K562 (cell line): ENCODE measurements at regions not wholly inside any gene's neighbourhood (a gene's known extent, or its start where the extent isn't known, plus 50 kb on each side); places are given as distances from the start of the nearest gene placed in this dataset.

Experiments
- ATAC-seq: fragments of 200-7000 bp; cut with Tn5 transposase; 3 replicates; pipeline ENCODE4 v1.9.1; 2020; ENCODE audit warnings: moderate library complexity
- BruUV-seq: library from RNA; stranded (reverse); fragments of 400-500 nt; replicated peaks from 2 replicates; lab custom pipeline; 2021; lab: Mats Ljungman, UMichigan
- CTCF ChIA-PET: fragments of 300-600 bp; formaldehyde crosslinking; extraction: SDS; loops from one replicate; lab custom pipeline; 2021; ENCODE audit warnings: low intra/inter-chr PET ratio; lab: Yijun Ruan, JAX
- POLR2A ChIA-PET: fragments of 300-600, 350-650 bp; sonication (Branson Sonifier 250); formaldehyde crosslinking; extraction: SDS; loops from one replicate; lab custom pipeline; 2021; ENCODE audit warnings: antibody characterized with exemption, inconsistent platforms; lab: Yijun Ruan, JAX
- DNase-seq, 4 experiments: peaks; one replicate each; pipeline versions ENCODE4 v3.0.0 to v3.0.0-alpha.2; 2011 to 2018; ENCODE audit warnings: low spot score in 3 of 4, mixed read lengths in 3 of 4; ENCODE audit errors: extremely low read depth in 1 of 4
- FAIRE-seq: peaks from 2 replicates; lab custom pipeline; 2011; peaks lifted over from hg19 to GRCh38; lab: Jason Lieb, UNC
- H2AFZ ChIP-seq: 2 replicates; pipeline ENCODE4 v1.6.0; 2011; ENCODE audit warnings: low read depth, low read length, control low read depth, inconsistent platforms
- H3K27ac ChIP-seq: fragments of 200-600 bp; 3 replicates; pipeline ENCODE4 v1.8.0; 2011; ENCODE audit warnings: low read depth, mild to moderate bottlenecking, control low read depth, inconsistent platforms, low read length, moderate library complexity, mixed read lengths; ENCODE audit errors: extremely low read depth
- H3K27me3 ChIP-seq, 2 experiments: fragments of 300-600 bp in 1 of 2; 2 replicates in 1 of 2; 3 replicates in 1 of 2; pipeline versions ENCODE4 v1.6.0 to v1.8.0; 2011; ENCODE audit warnings: inconsistent platforms in 2 of 2, low read length in 2 of 2, mild to moderate bottlenecking in 1 of 2, mixed read lengths in 1 of 2, moderate library complexity in 1 of 2; ENCODE audit not compliant: control insufficient read depth in 2 of 2, insufficient read depth in 2 of 2
- H3K36me3 ChIP-seq: fragments of 300-600 bp; 3 replicates; pipeline ENCODE4 v1.8.0; 2011; ENCODE audit warnings: mild to moderate bottlenecking, low read length, inconsistent platforms; ENCODE audit not compliant: control insufficient read depth, insufficient read depth
- H3K4me1 ChIP-seq, 2 experiments: fragments of 200-600 bp in 1 of 2; replicated peaks in 1 of 2; 2 replicates in 1 of 2; 3 replicates in 1 of 2; pipeline versions ENCODE4 v1.5.1 to v1.8.0; 2011; ENCODE audit warnings: inconsistent platforms in 2 of 2, low read length in 2 of 2, mild to moderate bottlenecking in 1 of 2, mixed read lengths in 1 of 2, moderate library complexity in 1 of 2; ENCODE audit not compliant: control insufficient read depth in 2 of 2, insufficient read depth in 2 of 2
- H3K4me2 ChIP-seq: 2 replicates; pipeline ENCODE4 v1.6.1; 2011; ENCODE audit warnings: low read length, control low read depth, inconsistent platforms, mixed read lengths; ENCODE audit not compliant: insufficient read depth
- H3K4me3 ChIP-seq: fragments of 200-600 bp; sonication (generic), shearing (Covaris generic); 2 replicates; pipeline ENCODE4 v1.5.1; 2016; ENCODE audit warnings: control low read depth, inconsistent platforms
- H3K79me2 ChIP-seq: fragments of 200-600 bp; 3 replicates; pipeline ENCODE4 v1.8.0; 2011; ENCODE audit warnings: low read length, inconsistent platforms; ENCODE audit not compliant: control insufficient read depth, insufficient read depth
- H3K9ac ChIP-seq, 2 experiments: 2 replicates each; pipeline versions ENCODE4 v1.6.0 to v1.6.1; 2011; ENCODE audit warnings: low read depth in 2 of 2, low read length in 2 of 2, control low read depth in 1 of 2, inconsistent platforms in 1 of 2, mild to moderate bottlenecking in 1 of 2, mixed read lengths in 1 of 2; ENCODE audit not compliant: insufficient read depth in 1 of 2
- H3K9me1 ChIP-seq: one replicate; pipeline ENCODE4 v1.6.0; 2011; ENCODE audit warnings: inconsistent platforms, mild to moderate bottlenecking, low read length, moderate library complexity; ENCODE audit not compliant: control insufficient read depth, insufficient read depth
- H3K9me3 ChIP-seq: replicated peaks from 2 replicates; pipeline ENCODE4 v1.5.1; 2011; ENCODE audit warnings: low read depth, low read length, inconsistent platforms; ENCODE audit not compliant: control insufficient read depth, insufficient read depth
- H4K20me1 ChIP-seq: replicated peaks from 2 replicates; pipeline ENCODE4 v1.6.1; 2011; ENCODE audit warnings: low read length, inconsistent platforms, mixed read lengths; ENCODE audit not compliant: control insufficient read depth, insufficient read depth
- FOXP1 ChIP-seq: sonication (generic); formaldehyde crosslinking; IDR thresholded peaks from 2 replicates; pipeline ENCODE4 v1.8.0; 2022; ENCODE audit warnings: mild to moderate bottlenecking, missing genetic modification reagents
- HDAC8 ChIP-seq: fragments of 450-650 bp; IDR thresholded peaks from 2 replicates; pipeline ENCODE4 v1.6.1; 2016; ENCODE audit warnings: mild to moderate bottlenecking, missing genetic modification characterization, moderate library complexity, missing compliant biosample characterization
- HIVEP1 ChIP-seq: fragments of 250-450 bp; sonication (Bioruptor Pico); IDR thresholded peaks from 2 replicates; pipeline ENCODE4 v1.4.0; 2020; ENCODE audit warnings: mild to moderate bottlenecking
- MCM7 ChIP-seq, 2 experiments: fragments of 450-650 bp; IDR thresholded peaks; 2 replicates each; pipeline ENCODE4 v1.6.1; 2016 to 2018
- NR4A1 ChIP-seq, 2 experiments: fragments of 250-450 bp in 1 of 2; fragments of 450-650 bp in 1 of 2; sonication (Bioruptor Pico) in 1 of 2; IDR thresholded peaks; 2 replicates each; pipeline versions ENCODE4 v1.4.0 to v1.6.1; 2016 to 2020; ENCODE audit warnings: mild to moderate bottlenecking in 2 of 2, missing compliant biosample characterization in 1 of 2, missing genetic modification characterization in 1 of 2, moderate library complexity in 1 of 2
- PHB2 ChIP-seq: fragments of 450-650 bp; IDR thresholded peaks from 2 replicates; pipeline ENCODE4 v1.6.1; 2017; ENCODE audit warnings: low read depth
- WGBS: fragments of 100-300 bp; shearing (Covaris generic); methylation state at CpG from one replicate; pipeline ENCODE4 v1.1.6; 2016; ENCODE audit warnings: low coverage, mixed read lengths; ENCODE audit not compliant: insufficient coverage; ENCODE audit errors: missing lambda C conversion rate; 5-methylcytosine and 5-hydroxymethylcytosine counted together
- in situ Hi-C: fragments of 300-500 bp; cut with MboI; formaldehyde crosslinking; loops from 4 replicates; pipeline ENCODE4 v1.15.0; 2018; ENCODE audit warnings: inconsistent platforms, mixed read lengths
- intact Hi-C: fragments of 100-400 bp; cut with micrococcal nuclease; formaldehyde crosslinking; loops from 2 replicates; pipeline ENCODE4 v1.14.2; 2022
- TF ChIP-seq, protein P1 (sequence below): fragments of 250-450 bp; sonication (Bioruptor Pico); IDR thresholded peaks from 2 replicates; pipeline ENCODE4 v1.5.0; 2020; ENCODE audit warnings: mild to moderate bottlenecking

DNA sequence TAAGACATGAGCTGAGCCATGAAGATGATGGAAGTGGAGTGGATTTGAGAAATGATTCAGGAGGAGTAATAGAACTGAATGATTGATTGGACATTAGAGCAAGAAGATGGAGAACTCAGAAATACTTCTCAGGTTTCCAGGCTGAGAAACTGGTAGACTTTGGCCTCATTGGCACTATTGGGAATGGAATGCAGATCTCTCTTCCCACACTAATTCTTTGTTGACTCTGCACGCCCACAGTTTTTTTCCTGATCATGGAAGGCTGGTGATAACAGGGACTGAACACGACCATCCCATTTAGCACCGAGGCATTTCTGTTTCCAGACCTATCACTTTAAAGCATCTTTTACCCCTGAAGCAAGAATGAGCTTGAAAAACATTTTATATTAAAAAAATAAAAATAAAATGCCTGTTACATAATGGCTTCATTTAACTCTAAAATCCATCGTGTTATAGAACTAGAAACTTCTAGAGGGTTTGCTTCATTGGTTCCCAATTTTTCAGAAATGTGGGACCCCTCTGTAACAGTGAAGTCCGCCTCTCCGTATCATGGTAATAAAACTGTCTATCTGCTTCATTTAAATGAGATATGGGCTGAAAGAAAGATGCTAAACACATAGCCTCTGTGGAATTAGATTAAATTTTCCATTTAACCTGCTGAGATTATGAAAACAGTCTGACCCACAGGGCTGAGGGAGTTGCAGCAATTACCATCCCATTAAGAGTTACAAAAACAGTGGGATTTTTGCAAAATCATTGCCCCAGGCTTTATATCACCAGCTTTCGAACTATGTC, 562.0 kb upstream of the CFAP20DC start:
- Histone ChIP-seq H3K79me2 (no peaks in the 10 kb centered on the region), H3K27ac (no peak overlapping the region), H3K4me2 (no peak overlapping the region), H3K27me3 (no peaks in the 10 kb centered on the region), H3K9me1 (no peaks in the 10 kb centered on the region), H3K9ac (no peak overlapping the region), H3K36me3 (no peaks in the 10 kb centered on the region), H2AFZ (no peak overlapping the region), H3K4me1 (no peaks in the 10 kb centered on the region), H3K4me3 (no peak overlapping the region), H3K9me3 (no peaks in the 10 kb centered on the region), H4K20me1 (no peaks in the 10 kb centered on the region)
- ChIA-PET CTCF (no interaction called here), POLR2A (no interaction called here)
- intact Hi-C loops: no loop called here
- 12% methylated on average over 7 of the region's 7 CpGs for WGBS
- in situ Hi-C loops: no loop called here
- FAIRE-seq (no peak), ATAC-seq (no peak), DNase-seq (no peak)
- no peak for TF ChIP-seq FOXP1 (CRISPR knock-in tag)
- TF ChIP-seq NR4A1 (CRISPR knock-in tag; IDR thresholded peaks at IDR 0.05): no peak
- no peak for TF ChIP-seq NR4A1 (tag; IDR thresholded peaks at IDR 0.05)
- no peak for TF ChIP-seq HIVEP1 (CRISPR knock-in tag)
- TF ChIP-seq HDAC8 (tag): no peak
- TF ChIP-seq, protein P1, sequence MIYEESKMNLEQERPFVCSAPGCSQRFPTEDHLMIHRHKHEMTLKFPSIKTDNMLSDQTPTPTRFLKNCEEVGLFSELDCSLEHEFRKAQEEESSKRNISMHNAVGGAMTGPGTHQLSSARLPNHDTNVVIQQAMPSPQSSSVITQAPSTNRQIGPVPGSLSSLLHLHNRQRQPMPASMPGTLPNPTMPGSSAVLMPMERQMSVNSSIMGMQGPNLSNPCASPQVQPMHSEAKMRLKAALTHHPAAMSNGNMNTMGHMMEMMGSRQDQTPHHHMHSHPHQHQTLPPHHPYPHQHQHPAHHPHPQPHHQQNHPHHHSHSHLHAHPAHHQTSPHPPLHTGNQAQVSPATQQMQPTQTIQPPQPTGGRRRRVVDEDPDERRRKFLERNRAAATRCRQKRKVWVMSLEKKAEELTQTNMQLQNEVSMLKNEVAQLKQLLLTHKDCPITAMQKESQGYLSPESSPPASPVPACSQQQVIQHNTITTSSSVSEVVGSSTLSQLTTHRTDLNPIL (CRISPR knock-in tag): no peak
- TF ChIP-seq MCM7 (IDR thresholded peaks at IDR 0.05): no peak
- TF ChIP-seq PHB2: no peak
- BruUV-seq: no TSS peak
